ENCODE measurements at regions not wholly inside any gene's neighbourhood (a gene's known extent, or its start where the extent isn't known, plus 50 kb on each side); places are given as distances from the start of the nearest gene placed in this dataset.

GRCh38 chr14:98189944-98190343 is 1082.1 kb downstream of the BCL11B start (continued):
- no peak for TF ChIP-seq RERE (CRISPR knock-in tag; IDR thresholded peaks at IDR 0.05; ENCODE audit: low read depth)
- TF ChIP-seq HBP1 (CRISPR knock-in tag; IDR thresholded peaks at IDR 0.05; ENCODE audit: low read depth), result no peak
- no peak for TF ChIP-seq HOXD1 (CRISPR knock-in tag; IDR thresholded peaks at IDR 0.05)
- no peak for TF ChIP-seq DNMT1 (CRISPR knock-in tag; IDR thresholded peaks at IDR 0.05)

- 0% methylated on average over 2 of the region's 2 CpGs for WGBS (ENCODE audit: low lambda C conversion rate)
- Histone ChIP-seq H2AFZ (ENCODE audit: low read length) (no peak overlapping the region), H4K20me1 (ENCODE audit: insufficient read depth, low read length) (no peaks in the 10 kb centered on the region), H3K9ac (ENCODE audit: insufficient read depth, low read depth, low read length) (no peak overlapping the region), H3K79me2 (ENCODE audit: insufficient read depth, low read length) (no peaks in the 10 kb centered on the region), H3K4me1 (ENCODE audit: insufficient read depth, low read length) (no peaks in the 10 kb centered on the region), H3K4me3 (replicated peaks in 1 of 3; ENCODE audit: insufficient read depth in 1 of 3, low read depth in 2 of 3, low read length in 3 of 3) (no peak overlapping the region), H3K27me3 (ENCODE audit: control insufficient read depth in 1 of 2, insufficient read depth in 2 of 2, low read length in 2 of 2) (no peaks in the 10 kb centered on the region), H3K4me2 (ENCODE audit: low read depth, low read length) (no peak overlapping the region), H3K27ac (ENCODE audit: extremely low read length, insufficient read depth, low read length) (no peak overlapping the region), H3K36me3 (replicated peaks in 1 of 2; ENCODE audit: control insufficient read depth in 1 of 2, insufficient read depth in 2 of 2, low read length in 2 of 2) (no peaks in the 10 kb centered on the region), H3K9me3 (ENCODE audit: low read length) (peaks cover 83% of the 10 kb centered on the region)
- intact Hi-C loops (cut with micrococcal nuclease; ENCODE audit: unreplicated experiment), result no loop called here
- BruUV-seq (replicated peaks), result no TSS peak
- ChIA-PET POLR2A (no interaction called here), CTCF (ENCODE audit: low intra/inter-chr PET ratio, low total read pairs) (no interaction called here)
- ATAC-seq, result no peak
- no peak for FAIRE-seq
- in situ Hi-C loops (cut with HindIII; ENCODE audit: extremely low pct_ligation_motif_present, low pct_unique_long_range_greater_than_20kb), result no loop called here
- DNase-seq (ENCODE audit: low spot score), result no peak
- TF ChIP-seq ZBTB46 (CRISPR knock-in tag; IDR thresholded peaks at IDR 0.05; ENCODE audit: borderline replicate concordance) (no peak), ZFP1 (CRISPR knock-in tag; IDR thresholded peaks at IDR 0.05) (no peak), SNRNP70 (IDR thresholded peaks at IDR 0.05; ENCODE audit: low read depth, low read length) (no peak), SOX5 (CRISPR knock-in tag; IDR thresholded peaks at IDR 0.05; ENCODE audit: borderline replicate concordance) (no peak), HOXA5 (CRISPR knock-in tag; IDR thresholded peaks at IDR 0.05) (no peak), CHD2 (IDR thresholded peaks at IDR 0.05; ENCODE audit: low read depth, low read length) (no peak), ZNF460 (CRISPR knock-in tag; IDR thresholded peaks at IDR 0.05; ENCODE audit: borderline replicate concordance) (no peak), ZBTB10 (CRISPR knock-in tag; IDR thresholded peaks at IDR 0.05; ENCODE audit: borderline replicate concordance) (no peak), NFE2L1 (CRISPR knock-in tag; IDR thresholded peaks at IDR 0.05; ENCODE audit: borderline replicate concordance) (no peak)
Measured at GRCh38 chr14:98192946-98193345, 1079.1 kb downstream of the BCL11B start.

All from HepG2 (cell line).